ENCODE measurements at regions not wholly inside any gene's neighbourhood (a gene's known extent, or its start where the extent isn't known, plus 50 kb on each side); places are given as distances from the start of the nearest gene placed in this dataset.

DNA sequence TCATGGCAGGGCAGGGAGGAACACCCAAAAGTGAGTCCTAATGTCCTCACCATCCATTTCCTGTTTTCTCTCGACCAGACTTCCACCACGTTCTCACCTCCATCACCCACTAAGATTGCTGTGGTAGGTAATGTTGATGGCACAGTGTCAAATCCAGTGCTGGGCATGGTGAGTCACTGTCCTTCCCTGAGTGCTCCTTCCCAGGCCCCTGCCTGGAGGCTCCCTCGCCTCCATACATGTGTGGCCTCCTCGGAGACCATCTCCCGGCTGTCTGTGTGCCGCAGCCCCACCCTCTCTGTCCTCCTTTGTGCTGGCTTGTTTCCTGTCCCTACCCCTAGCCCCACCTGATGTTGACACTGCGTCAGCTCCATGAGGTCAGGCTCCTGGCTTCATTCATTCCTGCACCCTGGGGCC, 177.5 kb downstream of the SYK start:
- DNase-seq (ENCODE audit: low read depth, low spot score): no peak
- peak overlapping the region; percentile 64 for H3K27ac ChIP-seq

DNA sequence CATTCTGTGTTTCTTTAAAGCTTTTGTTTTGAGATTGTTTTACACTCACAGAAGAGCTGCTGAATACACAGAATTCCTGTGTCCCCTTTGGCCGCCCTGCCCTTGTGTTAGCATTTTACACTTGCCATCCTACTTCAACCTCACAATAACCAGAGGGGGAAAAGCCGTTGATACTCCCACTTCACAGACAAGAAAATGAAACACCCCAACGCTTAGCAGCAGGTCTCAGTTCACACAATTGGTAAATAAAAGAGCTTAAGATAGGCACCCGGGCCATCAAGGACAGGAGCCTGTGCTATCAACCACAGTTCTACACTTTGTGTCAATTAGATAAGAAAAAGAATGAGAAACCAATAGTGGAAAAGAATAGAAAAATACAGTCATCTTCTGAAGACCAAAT, 178.0 kb downstream of the SYK start:
- H3K27ac ChIP-seq: peak overlapping the region; percentile 64
- no peak for DNase-seq (ENCODE audit: low read depth, low spot score)

DNA sequence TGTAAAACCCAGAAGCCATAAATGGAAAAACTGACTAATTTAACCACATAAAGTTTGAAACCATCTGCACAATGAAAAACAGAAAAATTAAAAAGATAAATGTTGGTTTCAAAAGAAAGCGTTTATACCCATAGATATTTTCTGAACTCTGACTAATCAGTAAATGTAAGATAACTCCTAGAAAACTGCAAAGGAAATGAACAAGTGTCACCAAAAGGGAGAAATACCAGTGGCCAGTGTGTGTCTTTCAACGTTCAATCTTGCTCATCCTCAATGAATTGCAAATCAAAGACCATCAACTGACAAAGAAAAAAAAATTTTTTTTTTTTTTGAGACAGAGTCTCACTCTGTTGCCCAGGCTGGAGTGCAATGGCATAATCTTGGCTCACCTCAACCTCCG, 180.1 kb downstream of the SYK start:
- no peak overlapping the region for H3K27ac ChIP-seq
- DNase-seq (ENCODE audit: low read depth, low spot score): no peak

DNA sequence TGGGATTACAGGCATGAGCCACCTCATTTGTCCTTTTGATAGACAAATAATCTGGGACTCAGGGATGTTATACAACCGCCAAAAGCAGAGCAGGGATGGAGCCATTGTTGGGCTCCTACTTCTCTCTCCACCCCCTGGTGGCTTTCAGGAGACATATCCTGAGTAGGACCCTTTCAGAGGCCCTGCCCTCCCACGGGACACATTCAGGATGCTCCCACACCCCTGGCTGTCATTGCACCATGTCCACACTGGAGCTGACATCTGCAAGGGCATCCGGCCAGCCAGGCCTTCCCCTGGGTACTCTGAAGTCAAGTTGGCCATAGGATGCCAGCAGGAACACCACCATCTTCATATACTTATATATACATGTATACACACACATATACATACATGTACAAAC, 181.8 kb downstream of the SYK start:
- no peak overlapping the region for H3K27ac ChIP-seq
- no peak for DNase-seq (ENCODE audit: low read depth, low spot score)

DNA sequence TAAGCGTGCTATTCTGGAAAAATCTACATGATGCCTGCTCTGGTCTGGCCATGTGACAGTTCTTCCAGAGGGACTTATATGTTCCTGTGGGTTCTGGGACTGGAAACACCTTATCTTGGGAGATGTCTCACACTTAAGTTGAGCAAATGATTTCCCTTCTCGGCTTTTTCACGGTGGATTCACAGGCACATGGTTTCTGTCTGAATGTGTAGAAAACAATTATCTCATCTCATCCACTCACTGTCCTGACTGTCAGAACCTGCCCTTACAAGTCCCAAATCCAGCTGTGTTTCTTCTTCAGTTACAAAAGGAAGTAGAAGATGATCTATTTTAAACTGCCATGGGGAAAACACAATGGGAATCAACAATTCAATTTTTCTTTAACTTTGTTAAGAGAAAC, 184.0 kb downstream of the SYK start:
- DNase-seq (ENCODE audit: low read depth, low spot score): peak; percentile 93
- peak overlapping the region; percentile 73 for H3K27ac ChIP-seq

DNA sequence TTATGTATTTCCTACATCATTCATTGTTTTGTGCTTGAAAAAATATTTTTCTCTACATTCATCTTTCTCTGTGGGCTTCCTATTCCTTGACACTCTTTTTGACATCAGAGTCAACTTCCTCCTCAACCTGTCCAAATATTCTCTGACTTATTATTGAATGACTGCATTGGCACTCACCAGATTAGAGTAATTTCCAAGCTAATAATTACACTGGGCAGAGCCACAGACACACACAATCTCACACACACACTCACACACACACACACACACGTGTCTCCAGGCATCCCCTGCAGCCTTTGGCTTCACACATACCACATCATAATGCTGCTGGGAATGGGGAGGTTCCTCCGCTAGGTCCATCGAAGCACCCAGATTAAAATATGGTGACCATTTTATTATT, 184.5 kb downstream of the SYK start:
- peak overlapping the region; percentile 73 for H3K27ac ChIP-seq

DNA sequence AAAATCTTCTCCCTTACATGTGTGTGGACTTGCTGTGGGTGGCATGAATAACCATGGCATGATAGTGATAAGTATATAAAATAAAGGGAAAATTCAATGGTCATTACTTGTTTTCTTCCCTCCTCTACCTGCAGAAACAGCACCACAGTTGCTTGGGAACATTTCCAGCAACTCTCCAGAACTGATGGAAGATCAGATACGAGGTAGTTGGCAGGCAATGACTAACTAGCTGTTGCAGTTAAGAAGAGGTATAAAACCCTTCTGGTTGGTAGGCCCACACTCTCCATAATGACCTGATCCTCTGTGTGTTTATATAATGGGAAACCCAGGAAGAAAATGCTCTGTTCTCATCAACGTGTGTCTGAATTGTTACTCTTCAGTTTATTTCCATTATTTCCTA, 185.9 kb downstream of the SYK start:
- no peak overlapping the region for H3K27ac ChIP-seq
- no peak for DNase-seq (ENCODE audit: low read depth, low spot score)

More for the DNA sequence above, 184.5 kb downstream of the SYK start:
- no peak for DNase-seq (ENCODE audit: low read depth, low spot score)

DNA sequence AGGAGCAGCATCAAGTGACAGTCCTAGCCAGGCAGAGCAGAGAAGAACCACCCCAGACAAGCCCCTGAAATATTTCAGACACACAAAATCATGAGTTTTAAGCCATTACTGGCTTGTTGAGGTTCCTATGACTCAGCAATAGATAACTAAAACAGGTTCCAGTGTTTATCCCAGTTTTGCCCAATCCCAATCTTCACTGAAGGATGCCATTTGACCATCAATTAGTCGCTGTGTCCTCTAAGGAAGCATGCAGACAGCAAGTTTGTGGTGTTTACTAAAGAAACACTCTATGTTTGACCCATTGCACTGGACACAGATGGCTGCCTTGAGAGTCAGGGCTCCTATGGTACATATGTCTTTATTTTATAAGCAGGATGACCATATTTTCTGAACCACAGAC, 186.7 kb downstream of the SYK start:
- DNase-seq (ENCODE audit: low read depth, low spot score): no peak
- no peak overlapping the region for H3K27ac ChIP-seq

DNA sequence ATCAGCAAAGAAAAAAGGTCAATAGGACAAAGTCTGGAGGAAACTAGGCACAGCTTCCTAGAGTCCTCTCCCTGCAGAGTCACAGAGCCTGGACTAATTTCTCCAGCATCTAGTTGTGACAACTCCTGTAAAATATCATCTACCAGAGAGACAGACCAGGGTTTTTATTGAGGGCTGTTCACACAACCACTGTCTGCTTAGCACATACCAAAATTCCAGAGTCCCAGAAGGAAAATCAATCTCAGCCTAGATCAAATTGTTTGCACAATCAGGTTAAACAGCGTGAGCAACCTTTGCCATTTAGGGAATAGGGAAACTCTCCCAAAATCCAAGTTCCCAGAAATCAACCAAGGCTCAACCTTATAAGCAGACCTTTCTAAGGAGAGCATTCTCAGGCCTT, 190.3 kb downstream of the SYK start:
- no peak for DNase-seq (ENCODE audit: low read depth, low spot score)
- H3K27ac ChIP-seq: peak overlapping the region; percentile 60

DNA sequence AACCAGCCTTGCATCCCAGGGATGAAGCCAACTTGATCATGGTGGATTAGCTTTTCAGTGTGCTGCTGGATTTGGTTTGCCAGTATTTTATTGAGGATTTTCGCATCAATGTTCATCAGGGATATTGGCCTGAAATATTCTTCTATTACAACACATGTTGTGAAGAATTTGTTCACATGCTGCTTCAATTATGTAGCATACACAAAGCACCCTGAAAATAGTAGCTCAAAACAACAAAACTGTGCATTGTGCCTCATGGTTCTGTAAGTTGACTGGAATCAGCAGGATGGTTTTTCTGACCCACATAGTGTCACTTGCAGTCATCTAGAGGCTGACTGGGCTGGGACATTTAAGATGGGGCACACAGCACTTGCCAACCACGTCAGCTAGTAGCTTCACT, 193.9 kb downstream of the SYK start:
- no peak for DNase-seq (ENCODE audit: low read depth, low spot score)
- H3K27ac ChIP-seq: no peak overlapping the region

DNA sequence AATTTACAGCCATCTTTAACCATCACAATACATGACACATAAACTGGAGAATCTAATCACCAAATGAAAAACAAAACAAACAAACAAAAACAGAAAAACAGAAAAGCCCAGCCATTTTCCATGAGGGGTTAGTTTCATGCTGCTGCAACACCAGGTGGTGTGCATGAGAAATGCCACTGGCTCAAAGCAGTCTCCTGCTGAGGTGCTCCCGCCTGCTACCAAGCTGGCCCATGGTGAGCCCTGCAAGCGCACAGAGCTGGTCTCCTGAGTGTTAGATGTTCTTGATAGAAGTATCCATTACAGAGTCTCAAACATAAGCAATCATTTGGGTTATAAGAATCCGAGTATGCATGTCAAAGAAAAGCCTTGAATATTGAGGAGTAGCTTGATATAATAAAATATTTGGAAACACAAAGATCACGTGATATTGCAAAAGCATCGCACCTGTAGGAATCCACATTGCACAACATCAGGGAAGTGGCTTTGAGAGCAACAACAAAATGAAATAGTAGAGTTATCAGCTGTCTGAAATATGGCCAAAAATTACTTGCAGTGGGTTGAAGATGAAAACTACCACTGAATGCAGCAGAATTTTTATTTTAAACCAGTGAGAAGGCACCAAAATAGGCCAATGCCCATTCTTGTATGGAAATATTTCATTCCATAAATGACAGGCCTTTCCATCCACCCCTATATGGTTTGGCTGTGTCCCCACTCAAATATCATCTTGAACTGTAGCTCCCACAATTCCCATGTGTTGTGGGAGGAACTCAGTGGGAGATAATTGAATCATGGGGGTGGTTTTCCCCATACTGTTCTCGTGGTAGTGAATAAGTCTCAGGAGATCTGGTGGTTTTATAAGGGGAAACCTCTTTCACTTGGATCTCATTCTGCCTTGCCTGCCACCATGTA, 194.8 kb downstream of the SYK start:
- H3K27ac ChIP-seq: no peak overlapping the region
- no peak for DNase-seq (ENCODE audit: low read depth, low spot score)

DNA sequence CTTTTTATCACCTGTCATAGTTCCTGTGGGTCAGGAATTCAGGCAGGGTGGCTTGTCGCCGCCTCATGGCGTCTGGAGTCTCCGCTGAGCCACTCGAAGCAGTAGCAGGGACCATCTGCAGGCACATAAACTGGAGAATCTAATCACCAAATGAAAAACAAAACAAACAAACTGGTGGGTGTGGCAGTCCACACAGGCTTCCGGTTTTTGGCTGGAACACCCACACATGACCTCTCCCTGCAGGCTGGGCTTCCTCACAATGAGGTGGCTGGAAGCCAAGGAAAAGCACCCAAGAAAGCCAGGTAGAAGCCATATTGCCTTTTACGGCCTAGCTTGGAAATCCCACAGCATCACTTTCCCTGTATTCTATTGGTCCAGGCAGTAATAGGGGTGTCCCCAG, 197.0 kb downstream of the SYK start:
- DNase-seq (ENCODE audit: low read depth, low spot score): no peak
- H3K27ac ChIP-seq: peak overlapping the region; percentile 87

DNA sequence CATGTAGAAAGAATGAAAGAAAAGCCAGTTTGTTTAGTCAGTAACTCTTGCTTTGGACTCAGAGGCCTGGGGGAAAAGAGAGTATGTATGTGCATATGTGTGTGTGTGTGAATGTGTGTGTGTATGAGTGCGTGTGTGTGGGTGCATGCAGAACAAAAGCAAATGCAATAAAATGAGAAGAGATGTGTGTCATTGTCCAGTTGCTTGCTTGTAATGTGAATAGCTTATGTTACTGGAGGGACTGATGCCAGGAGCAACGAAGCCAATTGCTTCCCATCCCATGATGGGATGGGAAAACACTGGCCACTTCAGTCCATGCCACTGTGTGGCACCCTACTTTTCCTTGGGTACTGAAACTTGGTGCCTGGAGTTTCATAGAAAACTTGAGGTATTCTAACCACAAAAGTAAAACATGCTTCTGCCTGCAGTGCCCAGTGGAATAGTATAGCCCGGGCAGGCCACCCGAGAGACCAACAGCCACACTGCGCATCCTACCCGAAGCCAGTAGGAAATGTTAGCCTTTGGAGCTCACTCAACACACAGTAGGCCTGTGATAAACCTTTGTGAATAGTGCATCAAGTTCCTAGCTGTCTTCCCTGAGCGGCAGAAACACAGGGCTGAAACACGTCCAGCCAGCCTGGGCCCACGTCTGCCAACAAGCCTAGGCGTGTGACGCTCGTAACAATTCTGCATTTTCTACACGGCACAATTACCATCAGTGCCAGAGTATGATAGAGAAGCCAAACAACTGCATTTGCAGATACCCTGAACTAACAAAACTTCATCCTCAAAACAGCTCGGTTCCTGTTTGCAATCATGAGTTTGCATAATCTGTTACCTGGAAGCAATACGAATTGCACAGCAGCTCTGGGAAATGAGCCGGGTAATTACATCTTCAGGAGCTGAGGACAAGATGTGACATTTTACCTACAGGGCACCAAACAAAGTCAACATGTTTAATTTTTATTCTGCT, 198.1 kb downstream of the SYK start:
- DNase-seq (ENCODE audit: low read depth, low spot score): peak; percentile 94
- H3K27ac ChIP-seq: peak overlapping the region; percentile 87

DNA sequence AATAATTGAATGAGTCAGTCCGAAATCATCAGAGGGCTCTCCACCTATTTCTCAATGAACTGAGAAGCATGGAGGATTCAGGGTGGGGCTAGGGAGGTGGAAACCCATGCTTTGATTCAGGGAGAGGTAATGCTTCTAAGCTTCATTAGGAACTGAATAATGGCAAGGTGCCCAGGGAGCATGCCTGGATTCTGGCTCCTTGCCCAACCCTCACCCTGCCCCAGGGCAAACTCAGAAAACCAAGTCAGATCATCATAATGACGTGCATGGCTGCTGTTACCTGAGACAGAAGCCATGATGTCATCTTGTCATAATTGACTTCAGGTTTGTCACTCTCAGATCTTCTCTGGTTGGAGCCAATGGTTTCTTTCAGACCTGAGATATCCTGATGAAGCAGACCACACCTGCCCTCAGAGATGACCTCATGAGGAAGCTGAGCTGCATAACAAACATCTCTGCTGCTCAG, 199.6 kb downstream of the SYK start:
- DNase-seq (ENCODE audit: low read depth, low spot score): peak; percentile 98
- peak overlapping the region; percentile 87 for H3K27ac ChIP-seq

DNA sequence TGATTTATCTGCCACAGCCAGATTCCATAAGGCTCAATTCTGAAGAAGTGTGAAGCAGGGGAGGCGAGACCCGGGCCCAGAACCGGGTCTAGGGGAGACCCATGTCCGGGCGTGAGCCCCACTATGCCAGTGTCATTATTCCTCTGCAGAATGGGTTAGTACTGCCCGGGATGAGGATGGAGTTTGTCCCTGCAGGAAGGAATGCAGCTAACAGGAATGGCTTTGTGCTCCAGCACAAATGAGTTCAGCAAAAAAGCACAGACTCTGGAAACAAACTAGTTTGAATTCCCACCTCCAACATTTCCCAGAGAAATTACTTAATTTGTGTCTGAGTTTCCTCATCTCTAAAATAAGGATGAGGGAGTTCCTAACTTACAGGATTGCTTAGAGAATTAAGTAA, 202.9 kb downstream of the SYK start:
- no peak for DNase-seq (ENCODE audit: low read depth, low spot score)
- no peak overlapping the region for H3K27ac ChIP-seq

DNA sequence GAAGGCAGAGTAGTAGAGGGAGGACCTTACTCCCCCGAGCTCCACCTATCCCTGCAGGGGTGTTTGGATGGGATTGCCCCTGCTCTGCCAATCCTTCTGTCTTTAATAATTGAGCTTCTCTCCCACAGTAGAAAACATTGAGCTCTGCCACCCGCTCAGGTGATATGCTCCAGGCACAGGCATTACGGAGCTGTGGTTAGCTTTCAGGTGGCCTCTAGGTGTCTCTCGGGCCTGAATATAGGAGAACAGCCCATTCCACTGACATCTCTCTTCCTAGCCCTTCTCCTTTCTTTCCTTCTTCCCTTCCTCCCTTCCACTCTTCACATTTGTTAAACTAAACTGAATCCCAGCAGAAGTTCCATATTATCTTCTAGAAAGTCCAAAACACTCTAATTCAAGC, 203.4 kb downstream of the SYK start:
- no peak for DNase-seq (ENCODE audit: low read depth, low spot score)
- no peak overlapping the region for H3K27ac ChIP-seq

DNA sequence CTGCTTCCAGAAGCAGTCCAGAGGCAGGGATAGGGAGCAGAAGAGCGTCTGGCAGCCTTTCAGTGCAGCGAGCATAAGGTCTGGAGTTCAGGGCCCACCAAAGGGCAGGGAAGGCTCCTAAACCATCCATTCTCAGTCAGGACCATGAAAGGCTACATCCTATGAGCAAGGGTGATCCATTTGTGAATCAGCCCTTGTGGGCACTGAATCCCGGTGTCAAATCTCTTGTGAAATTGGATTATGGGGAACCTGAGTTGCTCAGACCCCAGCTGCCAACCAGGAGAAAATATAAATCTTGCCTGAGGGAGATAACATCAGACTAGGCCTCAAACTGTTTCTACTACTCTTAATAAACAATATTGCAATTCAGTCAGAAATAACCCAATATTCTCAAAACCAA, 204.4 kb downstream of the SYK start:
- no peak for DNase-seq (ENCODE audit: low read depth, low spot score)
- H3K27ac ChIP-seq: no peak overlapping the region

DNA sequence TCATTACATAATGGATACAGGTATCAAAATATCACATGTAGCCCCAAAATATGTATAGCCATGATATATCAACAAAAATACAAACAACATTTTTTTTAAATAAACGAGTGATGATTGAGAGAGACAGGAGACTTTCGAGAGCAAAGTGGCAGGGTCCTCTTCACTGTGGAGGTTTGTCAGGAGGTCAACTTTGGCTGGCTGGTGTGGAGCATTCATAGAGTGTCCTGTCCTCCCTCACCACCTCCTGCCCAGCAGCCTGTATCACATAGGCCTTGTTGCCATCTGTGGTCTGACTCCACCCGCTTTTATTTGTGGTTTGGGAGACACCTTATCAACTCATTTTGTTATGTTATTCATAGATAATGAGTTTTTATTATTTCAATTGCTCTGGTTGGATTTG, 206.9 kb downstream of the SYK start:
- no peak overlapping the region for H3K27ac ChIP-seq
- DNase-seq (ENCODE audit: low read depth, low spot score): no peak

DNA sequence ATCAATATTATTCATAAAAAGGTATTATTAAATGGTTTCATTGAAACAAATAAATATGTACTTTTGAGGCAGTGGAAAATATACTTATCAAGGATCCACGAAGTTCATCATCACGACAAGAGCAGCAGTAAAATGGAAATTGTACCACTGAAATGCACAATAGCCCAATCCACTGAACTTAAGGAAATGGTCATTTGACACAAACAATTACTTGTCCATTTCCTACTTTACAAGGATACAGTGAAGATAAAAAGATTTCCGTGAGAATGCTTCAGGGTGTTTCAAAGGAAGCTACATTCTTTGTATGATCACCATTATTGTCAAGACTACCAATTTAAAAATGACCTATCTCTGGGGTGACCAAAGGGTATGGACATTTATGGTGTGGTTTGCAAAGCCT, 210.3 kb downstream of the SYK start:
- DNase-seq (ENCODE audit: low read depth, low spot score): no peak

DNA sequence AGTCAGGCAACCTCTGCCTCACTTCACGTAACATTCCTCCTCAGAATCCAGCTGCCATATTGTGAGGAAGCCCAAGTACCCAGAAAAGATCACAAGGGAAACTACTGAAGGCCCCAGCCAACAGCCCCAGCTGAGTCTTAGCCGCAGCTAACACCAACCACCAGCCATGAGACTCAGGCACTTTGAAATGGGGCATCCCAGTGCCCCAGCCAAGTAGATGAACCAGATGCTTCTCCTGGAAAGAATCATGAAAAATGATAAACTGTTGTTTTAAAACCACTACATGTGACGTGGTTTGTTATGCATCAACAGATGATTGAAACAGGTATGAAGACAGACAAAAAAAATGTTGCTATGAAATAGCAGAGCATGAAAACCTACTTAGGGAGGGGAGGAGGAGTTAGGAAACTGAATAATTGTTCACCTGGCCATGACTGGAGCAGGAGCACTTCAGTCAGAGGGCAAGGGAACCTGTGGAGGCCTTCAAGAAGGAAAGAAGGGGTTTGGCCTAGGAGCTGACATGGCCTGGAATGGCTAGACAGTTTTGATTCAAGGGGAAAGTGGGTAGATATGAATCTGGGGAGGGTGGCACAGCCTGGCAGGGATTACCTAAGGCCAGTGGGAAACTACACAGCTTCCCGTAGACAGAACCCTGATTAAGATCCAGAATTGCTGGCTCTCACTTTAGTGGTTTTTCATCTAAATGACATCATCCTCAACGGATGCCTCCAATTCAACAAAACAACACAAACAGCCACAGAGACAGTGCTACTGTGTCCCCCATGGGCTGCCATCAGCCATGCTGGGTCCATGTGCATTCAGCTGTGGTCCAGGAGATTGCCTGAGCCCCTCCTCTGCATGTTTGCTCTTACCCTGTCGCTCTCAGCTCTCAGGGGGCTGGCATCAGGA, 211.6 kb downstream of the SYK start:
- H3K27ac ChIP-seq: no peak overlapping the region
- DNase-seq (ENCODE audit: low read depth, low spot score): no peak

More for the DNA sequence above, 210.3 kb downstream of the SYK start:
- H3K27ac ChIP-seq: no peak overlapping the region
